HEK293 (cell line): ENCODE measurements at regions not wholly inside any gene's neighbourhood (a gene's known extent, or its start where the extent isn't known, plus 50 kb on each side); places are given as distances from the start of the nearest gene placed in this dataset.

ENCODE experiments used
- BCL11A ChIP-seq: fragments of 450-650 bp; formaldehyde crosslinking; IDR thresholded peaks from 2 replicates; pipeline ENCODE4 v1.5.1; 2016; ENCODE audit warnings: low read depth, missing biosample characterization, missing genetic modification characterization
- CTCF ChIP-seq: fragments of 450-650 bp; formaldehyde crosslinking; IDR thresholded peaks from 2 replicates; pipeline ENCODE4 v1.5.1; 2016; ENCODE audit warnings: missing biosample characterization, missing genetic modification characterization
- HOXA7 ChIP-seq: sonication (generic); formaldehyde crosslinking; IDR thresholded peaks from 2 replicates; pipeline ENCODE4 v1.8.1; 2022; ENCODE audit warnings: missing genetic modification reagents, borderline replicate concordance
- REST ChIP-seq: fragments of 450-650 bp; formaldehyde crosslinking; IDR thresholded peaks from 2 replicates; pipeline ENCODE4 v1.5.1; 2016; ENCODE audit warnings: missing biosample characterization, missing genetic modification characterization
- SALL2 ChIP-seq: fragments of 450-650 bp; formaldehyde crosslinking; IDR thresholded peaks from 2 replicates; pipeline ENCODE4 v1.5.0; 2017; ENCODE audit warnings: missing biosample characterization, mild to moderate bottlenecking, missing genetic modification characterization, borderline replicate concordance
- ZNF223 ChIP-seq: fragments of 450-650 bp; formaldehyde crosslinking; IDR thresholded peaks from 2 replicates; pipeline ENCODE4 v1.5.1; 2016; ENCODE audit warnings: missing biosample characterization, missing genetic modification characterization
- ZNF274 ChIP-seq, 2 experiments: fragments of 200-500 bp in 1 of 2; fragments of 450-650 bp in 1 of 2; sonication (Bioruptor generic) in 1 of 2; formaldehyde crosslinking in 1 of 2; IDR thresholded peaks; 2 replicates each; pipeline versions ENCODE4 v1.5.1 to v1.6.1; 2014 to 2016; ENCODE audit warnings: borderline replicate concordance in 1 of 2, inconsistent platforms in 1 of 2, low read length in 1 of 2, missing biosample characterization in 1 of 2, missing genetic modification characterization in 1 of 2
- ZNF423 ChIP-seq: fragments of 450-650 bp; formaldehyde crosslinking; IDR thresholded peaks from 2 replicates; pipeline ENCODE4 v1.5.1; 2016; ENCODE audit warnings: missing biosample characterization, missing genetic modification characterization
- ZNF48 ChIP-seq: fragments of 450-650 bp; formaldehyde crosslinking; IDR thresholded peaks from 2 replicates; pipeline ENCODE4 v1.5.1; 2016; ENCODE audit warnings: missing biosample characterization, missing genetic modification characterization
- ZNF544 ChIP-seq: fragments of 450-650 bp; formaldehyde crosslinking; IDR thresholded peaks from 2 replicates; pipeline ENCODE4 v1.5.0; 2017; ENCODE audit warnings: missing biosample characterization, missing genetic modification characterization

GRCh38 chr18:41879256-41879655 lies 75.8 kb upstream of the PIK3C3 start:
- no peak for TF ChIP-seq ZNF223 (tag by site-specific recombination)
- no peak for TF ChIP-seq CTCF (tag by site-specific recombination)
- no peak for TF ChIP-seq ZNF423
- TF ChIP-seq REST (tag by site-specific recombination), result no peak
- no peak for TF ChIP-seq ZNF274 (IDR thresholded peaks at IDR 0.05; ENCODE audit: low read length)
- no peak for TF ChIP-seq ZNF274 (tag by site-specific recombination; IDR thresholded peaks at IDR 0.05; ENCODE audit: borderline replicate concordance)
- TF ChIP-seq ZNF544 (tag by site-specific recombination), result no peak
- TF ChIP-seq HOXA7 (CRISPR knock-in tag), result no peak
- no peak for TF ChIP-seq BCL11A
- no peak for TF ChIP-seq SALL2 (tag by site-specific recombination)
- TF ChIP-seq ZNF48 (tag by site-specific recombination), result no peak
